GM13977 (cell line): ENCODE measurements at regions not wholly inside any gene's neighbourhood (a gene's known extent, or its start where the extent isn't known, plus 50 kb on each side); places are given as distances from the start of the nearest gene placed in this dataset.

Source experiments
- DNase-seq: peaks from one replicate; pipeline ENCODE4 v3.0.0; 2012; ENCODE audit warnings: low spot score
- in situ Hi-C: fragments of 300-500 bp; cut with MboI; formaldehyde crosslinking; loops from one replicate; pipeline ENCODE4 v1.12.0; 2022; ENCODE audit warnings: low sequenced_read_pairs, low pct_unique_long_range_greater_than_20kb, mixed read lengths, inconsistent platforms; ENCODE audit not compliant: unreplicated experiment
- TF ChIP-seq, protein P1 (sequence below): IDR thresholded peaks from 2 replicates; pipeline ENCODE4 v1.5.1; 2012; ENCODE audit warnings: mild to moderate bottlenecking, control low read depth; ENCODE audit not compliant: insufficient read depth; ENCODE audit errors: extremely low read depth, missing control alignments

DNA sequence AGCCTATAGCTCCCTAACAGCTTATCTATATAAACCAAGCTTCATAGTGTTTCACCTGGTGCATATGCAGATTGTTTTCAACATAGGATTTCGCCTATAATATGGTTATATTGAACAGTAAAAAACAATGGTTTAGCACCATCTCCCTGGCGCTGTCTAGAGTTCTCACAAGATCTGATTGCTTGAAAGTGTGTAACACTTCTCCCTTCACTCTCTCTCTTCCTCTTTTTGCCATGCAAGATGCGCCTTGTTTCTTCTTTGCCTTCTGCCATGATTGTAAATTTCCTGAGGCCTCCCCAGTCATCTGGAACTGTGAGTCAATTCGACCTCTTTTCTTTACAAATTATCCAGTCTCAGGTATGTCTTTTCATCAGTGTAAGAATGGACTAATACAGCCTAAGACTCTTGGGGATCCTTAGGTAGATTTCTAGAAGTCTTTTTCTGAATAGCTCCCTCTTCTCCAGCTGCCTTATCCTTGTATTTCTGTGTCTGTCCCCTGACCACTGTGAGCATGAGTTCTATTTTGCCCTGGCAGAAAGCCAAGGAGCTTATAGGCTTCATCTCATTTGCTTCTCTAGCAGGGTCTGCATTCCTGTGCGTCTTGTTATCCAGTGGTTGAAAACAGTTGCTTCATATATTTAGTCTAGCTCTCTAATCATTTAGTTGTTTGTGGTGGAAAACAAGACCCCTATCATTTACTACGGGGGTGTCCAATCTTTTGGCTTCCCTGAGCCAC lies 401.6 kb downstream of the GPD2 start:
- TF ChIP-seq, protein P1, sequence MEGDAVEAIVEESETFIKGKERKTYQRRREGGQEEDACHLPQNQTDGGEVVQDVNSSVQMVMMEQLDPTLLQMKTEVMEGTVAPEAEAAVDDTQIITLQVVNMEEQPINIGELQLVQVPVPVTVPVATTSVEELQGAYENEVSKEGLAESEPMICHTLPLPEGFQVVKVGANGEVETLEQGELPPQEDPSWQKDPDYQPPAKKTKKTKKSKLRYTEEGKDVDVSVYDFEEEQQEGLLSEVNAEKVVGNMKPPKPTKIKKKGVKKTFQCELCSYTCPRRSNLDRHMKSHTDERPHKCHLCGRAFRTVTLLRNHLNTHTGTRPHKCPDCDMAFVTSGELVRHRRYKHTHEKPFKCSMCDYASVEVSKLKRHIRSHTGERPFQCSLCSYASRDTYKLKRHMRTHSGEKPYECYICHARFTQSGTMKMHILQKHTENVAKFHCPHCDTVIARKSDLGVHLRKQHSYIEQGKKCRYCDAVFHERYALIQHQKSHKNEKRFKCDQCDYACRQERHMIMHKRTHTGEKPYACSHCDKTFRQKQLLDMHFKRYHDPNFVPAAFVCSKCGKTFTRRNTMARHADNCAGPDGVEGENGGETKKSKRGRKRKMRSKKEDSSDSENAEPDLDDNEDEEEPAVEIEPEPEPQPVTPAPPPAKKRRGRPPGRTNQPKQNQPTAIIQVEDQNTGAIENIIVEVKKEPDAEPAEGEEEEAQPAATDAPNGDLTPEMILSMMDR: no peak
- DNase-seq: no peak
- in situ Hi-C loops: no loop called here

DNA sequence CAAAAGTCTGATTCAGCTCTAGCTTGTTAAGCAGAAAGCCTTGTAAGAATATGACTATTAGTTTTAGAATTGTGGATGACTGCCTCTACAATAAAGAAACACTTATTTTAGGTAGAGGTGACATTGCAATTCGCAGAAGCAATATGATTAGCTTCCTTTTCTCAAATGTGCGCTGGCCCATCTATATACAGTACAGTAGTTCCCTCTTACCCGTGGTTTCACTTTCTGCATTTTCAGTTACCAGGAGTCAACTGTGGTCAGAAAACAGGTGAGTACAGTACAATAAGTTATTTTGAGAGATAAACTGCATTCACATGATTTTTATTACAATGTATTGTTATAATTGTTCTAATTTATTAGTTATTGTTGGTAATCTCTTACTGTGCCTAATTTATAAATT lies 405.1 kb downstream of the GPD2 start:
- TF ChIP-seq, protein P1: no peak
- in situ Hi-C loops: no loop called here
- DNase-seq: no peak

DNA sequence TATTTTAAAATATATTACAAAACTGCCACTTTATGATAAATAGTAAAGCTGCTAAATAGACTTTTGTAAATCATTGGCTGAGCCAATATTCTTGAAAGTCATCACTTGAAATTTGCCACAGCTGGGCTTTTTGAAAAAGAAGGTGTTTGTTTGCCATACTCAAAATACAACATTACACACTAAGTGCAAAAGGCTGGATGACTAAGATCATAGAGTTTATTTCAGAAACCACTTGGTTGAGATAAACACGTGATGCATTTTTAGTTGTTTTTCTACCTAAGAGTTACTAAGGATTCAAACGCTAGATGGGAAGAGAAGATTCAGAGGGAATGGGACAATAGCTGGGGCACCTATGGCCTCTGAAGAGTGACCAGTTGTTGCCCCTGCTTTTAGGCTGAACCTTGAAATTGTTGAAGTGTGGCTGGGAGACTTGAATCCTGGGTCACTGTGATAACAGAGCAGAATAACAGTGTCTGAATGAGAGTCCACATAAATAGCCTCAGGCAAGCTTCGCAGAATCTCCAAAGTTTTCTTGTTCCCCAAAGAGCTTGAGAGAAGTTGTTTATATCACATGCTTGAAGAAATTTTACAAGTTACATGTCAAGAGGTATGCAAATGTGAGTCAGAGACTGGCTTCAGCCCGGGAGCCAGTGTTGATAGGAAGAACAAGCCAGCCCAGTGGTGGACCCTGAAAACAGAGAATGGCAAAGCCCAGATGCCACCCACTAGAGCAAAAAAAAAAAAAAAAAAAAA lies 409.8 kb downstream of the GPD2 start:
- in situ Hi-C loops: no loop called here
- TF ChIP-seq, protein P1: no peak
- no peak for DNase-seq

DNA sequence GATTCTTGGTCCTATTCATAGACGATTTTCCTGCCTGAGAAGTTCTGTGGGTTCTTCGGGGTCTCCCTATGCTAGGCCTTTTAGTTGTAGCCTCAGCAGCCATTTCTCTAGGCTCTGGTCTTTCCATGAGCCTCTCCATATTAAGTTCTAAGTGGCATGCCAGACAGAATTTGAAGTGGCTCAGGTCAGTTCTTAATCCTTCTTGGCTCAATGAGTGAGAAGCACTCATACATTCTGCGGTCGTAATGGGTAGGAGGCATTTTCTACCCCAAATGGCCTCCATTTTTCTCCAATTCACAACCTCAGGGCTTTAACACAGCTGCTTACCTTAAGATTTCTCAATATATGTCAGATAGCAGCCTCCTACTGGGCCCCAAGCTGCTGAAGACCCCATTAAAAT lies 405.3 kb upstream of the GALNT5 start:
- in situ Hi-C loops: no loop called here
- no peak for DNase-seq
- TF ChIP-seq, protein P1: no peak

DNA sequence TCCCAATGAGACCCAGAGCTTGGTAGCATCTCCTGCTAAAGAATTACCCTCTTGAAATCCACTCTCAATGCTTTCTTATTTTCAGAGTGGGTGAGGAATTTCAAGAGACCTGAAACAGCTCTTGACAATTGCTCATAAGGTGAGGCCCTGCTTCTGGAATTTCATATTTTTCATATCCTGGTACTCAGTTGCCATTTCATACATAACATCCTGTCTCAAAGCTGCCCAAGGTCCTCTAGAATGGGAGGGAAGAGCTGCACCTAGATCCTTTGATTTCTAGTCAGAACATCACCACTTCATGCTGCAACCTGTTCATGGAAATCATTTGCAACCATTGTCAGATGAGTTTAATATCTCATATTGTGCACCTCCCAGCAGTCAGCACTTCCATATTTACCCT lies 404.8 kb upstream of the GALNT5 start:
- DNase-seq: no peak
- in situ Hi-C loops: no loop called here
- TF ChIP-seq, protein P1: no peak

DNA sequence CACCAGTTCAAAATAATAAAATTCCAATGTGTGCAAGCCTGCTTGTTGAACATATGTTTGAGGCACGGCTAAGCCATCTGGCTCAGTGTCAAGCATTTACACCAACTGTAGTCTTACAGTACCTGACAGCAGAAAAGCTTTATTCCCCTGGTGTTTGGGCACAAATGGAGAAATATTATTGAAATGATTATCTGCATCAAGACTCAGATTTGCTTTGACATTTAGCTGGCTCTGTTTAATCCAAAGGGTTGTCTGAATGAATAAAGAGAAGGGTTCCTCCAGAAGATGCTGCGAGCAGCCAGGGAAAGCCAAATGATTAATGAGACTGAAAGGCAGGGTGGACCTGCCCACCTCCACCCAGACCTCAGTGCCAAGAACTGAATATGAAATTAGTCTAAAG lies 393.2 kb upstream of the GALNT5 start:
- in situ Hi-C loops: no loop called here
- no peak for DNase-seq
- TF ChIP-seq, protein P1: no peak
